A673 (cell line): ENCODE measurements at regions not wholly inside any gene's neighbourhood (a gene's known extent, or its start where the extent isn't known, plus 50 kb on each side); places are given as distances from the start of the nearest gene placed in this dataset.

Source experiments
- EZH2 ChIP-seq: fragments of 200-600 bp; sonication (generic); IDR thresholded peaks from 2 replicates; pipeline ENCODE4 v1.6.1; 2017; ENCODE audit warnings: borderline replicate concordance, low read depth, mild to moderate bottlenecking, mixed read lengths, antibody characterized with exemption, low read length; ENCODE audit not compliant: poor library complexity, severe bottlenecking
- TF ChIP-seq, protein P1 (sequence below): fragments of 300-800, 200-600 bp; sonication (generic); conservative IDR thresholded peaks from 2 replicates; pipeline ENCODE4 v1.5.1; 2017; ENCODE audit warnings: low read depth, mild to moderate bottlenecking, antibody characterized with exemption, low read length, moderate library complexity, mixed read lengths

DNA sequence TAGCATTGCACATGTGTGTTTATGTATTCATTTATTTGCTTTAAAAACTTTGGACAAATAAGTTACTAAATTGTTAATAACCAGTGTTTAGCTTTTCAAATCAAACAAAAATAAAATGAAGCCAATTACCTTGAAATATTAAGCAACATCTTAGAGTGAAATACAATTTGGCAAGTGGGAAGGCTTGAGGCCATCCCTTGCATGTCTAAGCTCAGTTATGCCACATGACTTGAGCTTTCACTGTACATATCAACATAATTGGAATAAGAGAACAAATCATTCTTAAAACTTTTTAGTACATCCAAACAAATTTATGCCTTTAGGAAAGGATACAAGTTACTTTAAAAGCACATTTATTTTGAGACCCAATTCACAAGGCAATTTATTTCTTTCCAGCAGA is 640.6 kb downstream of the SPRY1 start:
- TF ChIP-seq, protein P1, sequence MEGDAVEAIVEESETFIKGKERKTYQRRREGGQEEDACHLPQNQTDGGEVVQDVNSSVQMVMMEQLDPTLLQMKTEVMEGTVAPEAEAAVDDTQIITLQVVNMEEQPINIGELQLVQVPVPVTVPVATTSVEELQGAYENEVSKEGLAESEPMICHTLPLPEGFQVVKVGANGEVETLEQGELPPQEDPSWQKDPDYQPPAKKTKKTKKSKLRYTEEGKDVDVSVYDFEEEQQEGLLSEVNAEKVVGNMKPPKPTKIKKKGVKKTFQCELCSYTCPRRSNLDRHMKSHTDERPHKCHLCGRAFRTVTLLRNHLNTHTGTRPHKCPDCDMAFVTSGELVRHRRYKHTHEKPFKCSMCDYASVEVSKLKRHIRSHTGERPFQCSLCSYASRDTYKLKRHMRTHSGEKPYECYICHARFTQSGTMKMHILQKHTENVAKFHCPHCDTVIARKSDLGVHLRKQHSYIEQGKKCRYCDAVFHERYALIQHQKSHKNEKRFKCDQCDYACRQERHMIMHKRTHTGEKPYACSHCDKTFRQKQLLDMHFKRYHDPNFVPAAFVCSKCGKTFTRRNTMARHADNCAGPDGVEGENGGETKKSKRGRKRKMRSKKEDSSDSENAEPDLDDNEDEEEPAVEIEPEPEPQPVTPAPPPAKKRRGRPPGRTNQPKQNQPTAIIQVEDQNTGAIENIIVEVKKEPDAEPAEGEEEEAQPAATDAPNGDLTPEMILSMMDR: no peak
- TF ChIP-seq EZH2: no peak
